ENCODE measurements at regions not wholly inside any gene's neighbourhood (a gene's known extent, or its start where the extent isn't known, plus 50 kb on each side); places are given as distances from the start of the nearest gene placed in this dataset.

- no peak overlapping the region for H3K4me3 ChIP-seq (ENCODE audit: low read depth, low read length)
- no peak for DNase-seq (ENCODE audit: low read depth)
- TF ChIP-seq CTCF (IDR thresholded peaks at IDR 0.05; ENCODE audit: control insufficient read depth, extremely low read depth, insufficient read depth), result no peak
Observed at GRCh38 chr10:20963721-20964595, 66.8 kb upstream of the NEBL start.

- TF ChIP-seq CTCF (IDR thresholded peaks at IDR 0.05; ENCODE audit: control insufficient read depth, extremely low read depth, insufficient read depth), result no peak
Observed at GRCh38 chr10:20963056-20963455, 65.9 kb upstream of the NEBL start.

GRCh38 chr10:20962165-20962564 lies 65.1 kb upstream of the NEBL start:
- peak; percentile 26 for DNase-seq (ENCODE audit: low read depth)
- no peak for TF ChIP-seq CTCF (IDR thresholded peaks at IDR 0.05; ENCODE audit: control insufficient read depth, extremely low read depth, insufficient read depth)
- H3K4me3 ChIP-seq (ENCODE audit: low read depth, low read length), result no peak overlapping the region

More at GRCh38 chr10:20963056-20963455, 65.9 kb upstream of the NEBL start:
- no peak for DNase-seq (ENCODE audit: low read depth)
- no peak overlapping the region for H3K4me3 ChIP-seq (ENCODE audit: low read depth, low read length)

- no peak for TF ChIP-seq CTCF (IDR thresholded peaks at IDR 0.05; ENCODE audit: control insufficient read depth, extremely low read depth, insufficient read depth)
- DNase-seq (ENCODE audit: low read depth), result no peak
- H3K4me3 ChIP-seq (ENCODE audit: low read depth, low read length), result no peak overlapping the region
Observed at GRCh38 chr10:20959242-20959641, 62.1 kb upstream of the NEBL start.

- no peak for TF ChIP-seq CTCF (IDR thresholded peaks at IDR 0.05; ENCODE audit: control insufficient read depth, extremely low read depth, insufficient read depth)
- no peak for DNase-seq (ENCODE audit: low read depth)
Observed at GRCh38 chr10:20958764-20959163, 61.7 kb upstream of the NEBL start.

GRCh38 chr10:20958225-20958624 lies 61.1 kb upstream of the NEBL start:
- TF ChIP-seq CTCF (IDR thresholded peaks at IDR 0.05; ENCODE audit: control insufficient read depth, extremely low read depth, insufficient read depth), result no peak
- no peak for DNase-seq (ENCODE audit: low read depth)
- no peak overlapping the region for H3K4me3 ChIP-seq (ENCODE audit: low read depth, low read length)

More at GRCh38 chr10:20958764-20959163, 61.7 kb upstream of the NEBL start:
- no peak overlapping the region for H3K4me3 ChIP-seq (ENCODE audit: low read depth, low read length)

- H3K4me3 ChIP-seq (ENCODE audit: low read depth, low read length), result no peak overlapping the region
- no peak for TF ChIP-seq CTCF (IDR thresholded peaks at IDR 0.05; ENCODE audit: control insufficient read depth, extremely low read depth, insufficient read depth)
- DNase-seq (ENCODE audit: low read depth), result no peak
Observed at GRCh38 chr10:20957744-20958143, 60.6 kb upstream of the NEBL start.
